ENCODE measurements at regions not wholly inside any gene's neighbourhood (a gene's known extent, or its start where the extent isn't known, plus 50 kb on each side); places are given as distances from the start of the nearest gene placed in this dataset.
A peak's percentile ranks its signal among the peaks of the same experiment; 100 is the strongest.

DNA sequence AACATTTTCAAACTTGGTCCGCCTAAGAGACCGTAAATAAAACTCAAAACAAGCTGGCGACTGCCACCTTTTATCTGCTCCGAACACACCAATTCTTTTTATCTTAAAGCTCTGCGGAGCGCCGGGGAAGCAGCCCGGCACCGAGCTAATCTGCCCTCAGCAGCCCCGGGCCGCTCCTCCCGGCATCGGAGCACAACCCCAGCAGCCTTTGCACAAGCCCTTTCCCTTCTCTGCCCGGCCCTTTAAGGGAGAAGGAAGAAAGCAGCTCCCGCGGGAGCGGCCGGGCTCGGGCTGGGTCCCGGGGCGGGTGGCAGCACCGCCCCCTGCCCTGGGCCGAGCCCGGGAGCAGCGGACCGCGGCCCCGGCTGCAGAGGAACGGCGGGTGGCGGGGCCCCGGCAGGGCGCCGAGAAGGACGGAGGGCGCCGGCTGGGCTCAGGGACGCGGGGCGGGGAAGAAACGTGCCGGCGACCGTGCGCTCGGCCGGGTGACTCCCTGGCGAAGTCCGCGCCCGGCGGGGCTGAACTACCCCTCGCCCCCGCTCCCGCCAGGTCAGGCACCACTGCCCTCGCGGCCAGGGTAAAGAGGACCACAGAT is 133.6 kb upstream of the C11orf58 start (continued):
- TF ChIP-seq ZNF274 (IDR thresholded peaks at IDR 0.05; ENCODE audit: low read depth, low read length) = no peak
- no peak for TF ChIP-seq POLR2AphosphoS5 (IDR thresholded peaks at IDR 0.05; ENCODE audit: low read depth, low read length)
- no peak for TF ChIP-seq CEBPB (IDR thresholded peaks at IDR 0.05; ENCODE audit: low read depth)

DNA sequence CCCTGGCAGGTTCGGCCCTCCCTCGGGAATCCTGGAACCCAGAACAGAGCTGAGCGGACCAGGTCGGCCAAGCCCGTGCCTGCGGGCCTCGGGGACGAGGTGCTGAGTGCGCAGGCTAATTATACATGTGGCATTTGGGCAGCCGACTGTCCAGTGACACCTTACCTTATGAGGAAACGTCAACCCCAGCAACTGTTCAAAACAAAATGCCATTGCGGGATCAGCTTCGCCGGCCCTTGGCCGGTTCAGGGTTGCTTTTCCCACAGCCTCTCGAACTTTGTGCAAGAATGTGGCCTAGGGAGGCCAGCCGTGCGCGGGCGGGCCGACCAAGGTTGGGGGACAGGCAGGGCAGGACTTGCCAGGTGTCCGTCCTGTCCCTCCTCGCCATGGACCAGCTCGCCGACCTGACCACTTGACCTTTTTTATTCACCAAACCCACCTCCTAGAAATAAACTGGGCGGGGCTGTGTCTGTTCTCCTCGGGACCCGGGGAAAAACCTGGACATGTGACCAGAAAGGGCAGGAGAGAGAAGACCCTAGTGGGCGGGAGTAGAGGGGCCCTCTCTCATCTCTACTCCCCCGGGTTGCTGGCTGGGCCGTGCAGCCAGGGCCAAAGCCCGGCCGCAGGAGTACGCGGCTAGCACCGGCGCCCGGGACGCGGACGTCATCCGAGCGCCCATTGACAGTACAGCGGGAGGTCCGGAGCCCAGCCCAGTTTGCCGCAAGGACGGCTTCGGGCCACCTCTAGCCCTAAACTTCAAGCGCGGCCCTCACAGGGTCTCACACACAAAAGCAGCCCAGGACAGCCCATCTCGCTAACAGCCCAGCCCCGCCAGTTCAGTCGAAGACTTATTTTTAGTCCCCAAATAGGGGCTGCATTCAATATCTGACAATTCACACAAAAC is 134.3 kb upstream of the C11orf58 start:
- Histone ChIP-seq H3K4me1 (ENCODE audit: control insufficient read depth in 1 of 2, insufficient read depth in 2 of 2, low read length in 2 of 2) (peaks cover 25 to 37% of the 10 kb centered on the region in 2 experiments), H3K4me2 (ENCODE audit: low read length) (peak overlapping the region; percentile 89), H3K27me3 (ENCODE audit: insufficient read depth, low read length) (peaks cover 62% of the 10 kb centered on the region), H3K79me2 (ENCODE audit: insufficient read depth, low read length) (no peaks in the 10 kb centered on the region), H3K27ac (ENCODE audit: low read depth, low read length) (no peak overlapping the region), H3K4me3 (replicated peaks in 1 of 2; ENCODE audit: low read depth in 1 of 2, low read length in 2 of 2) (peak overlapping the region; percentile 46 to 57), H3K36me3 (ENCODE audit: control insufficient read depth in 1 of 2, insufficient read depth in 2 of 2, low read length in 2 of 2) (no peaks in the 10 kb centered on the region), H3K9me3 (ENCODE audit: control insufficient read depth in 1 of 2, insufficient read depth in 1 of 2, low read depth in 1 of 2, low read length in 2 of 2) (no peaks in the 10 kb centered on the region), H4K20me1 (ENCODE audit: insufficient read depth) (no peaks in the 10 kb centered on the region), H3K9me2 (ENCODE audit: insufficient read depth) (no peaks in the 10 kb centered on the region), H3K9ac (ENCODE audit: low read length) (no peak overlapping the region), H2AFZ (ENCODE audit: low read depth, low read length, poor library complexity, severe bottlenecking) (peak overlapping the region; percentile 83)
- DNase-seq (ENCODE audit: low read depth, low spot score) (no peak), ATAC-seq (peak; percentile 52)
- no TSS peak for BruUV-seq (replicated peaks)
- intact Hi-C loops (cut with micrococcal nuclease) = loop anchor here (10.0 kb wide), 1 partner anchor 1699 kb away; no protein-coding TSS in a partner anchor
- ChIA-PET POLR2A (no interaction called here), CTCF (interaction anchor here (1.1 to 2.5 kb wide), 2 partner anchors 10 kb away, joined by 4 to 7 read pairs; no protein-coding TSS in a partner anchor), RAD21 (ENCODE audit: low non-redundant PET in 1 of 2, low total read pairs in 2 of 2, uncharacterized antibody in 2 of 2, unreplicated experiment in 2 of 2) (no interaction called here)
- TF ChIP-seq EGR1 (IDR thresholded peaks at IDR 0.05; ENCODE audit: low read depth) (no peak), ELF1 (IDR thresholded peaks at IDR 0.05; ENCODE audit: borderline replicate concordance, low read depth) (no peak), POLR2A (IDR thresholded peaks at IDR 0.05; ENCODE audit: borderline replicate concordance, extremely low read depth, insufficient read depth, insufficient read length) (no peak), CEBPB (IDR thresholded peaks at IDR 0.05; ENCODE audit: low read depth) (no peak), RAD21 (IDR thresholded peaks at IDR 0.05; ENCODE audit: low read depth) (no peak), FOSL1 (IDR thresholded peaks at IDR 0.05; ENCODE audit: low read depth) (no peak)
- TF ChIP-seq, protein P1, sequence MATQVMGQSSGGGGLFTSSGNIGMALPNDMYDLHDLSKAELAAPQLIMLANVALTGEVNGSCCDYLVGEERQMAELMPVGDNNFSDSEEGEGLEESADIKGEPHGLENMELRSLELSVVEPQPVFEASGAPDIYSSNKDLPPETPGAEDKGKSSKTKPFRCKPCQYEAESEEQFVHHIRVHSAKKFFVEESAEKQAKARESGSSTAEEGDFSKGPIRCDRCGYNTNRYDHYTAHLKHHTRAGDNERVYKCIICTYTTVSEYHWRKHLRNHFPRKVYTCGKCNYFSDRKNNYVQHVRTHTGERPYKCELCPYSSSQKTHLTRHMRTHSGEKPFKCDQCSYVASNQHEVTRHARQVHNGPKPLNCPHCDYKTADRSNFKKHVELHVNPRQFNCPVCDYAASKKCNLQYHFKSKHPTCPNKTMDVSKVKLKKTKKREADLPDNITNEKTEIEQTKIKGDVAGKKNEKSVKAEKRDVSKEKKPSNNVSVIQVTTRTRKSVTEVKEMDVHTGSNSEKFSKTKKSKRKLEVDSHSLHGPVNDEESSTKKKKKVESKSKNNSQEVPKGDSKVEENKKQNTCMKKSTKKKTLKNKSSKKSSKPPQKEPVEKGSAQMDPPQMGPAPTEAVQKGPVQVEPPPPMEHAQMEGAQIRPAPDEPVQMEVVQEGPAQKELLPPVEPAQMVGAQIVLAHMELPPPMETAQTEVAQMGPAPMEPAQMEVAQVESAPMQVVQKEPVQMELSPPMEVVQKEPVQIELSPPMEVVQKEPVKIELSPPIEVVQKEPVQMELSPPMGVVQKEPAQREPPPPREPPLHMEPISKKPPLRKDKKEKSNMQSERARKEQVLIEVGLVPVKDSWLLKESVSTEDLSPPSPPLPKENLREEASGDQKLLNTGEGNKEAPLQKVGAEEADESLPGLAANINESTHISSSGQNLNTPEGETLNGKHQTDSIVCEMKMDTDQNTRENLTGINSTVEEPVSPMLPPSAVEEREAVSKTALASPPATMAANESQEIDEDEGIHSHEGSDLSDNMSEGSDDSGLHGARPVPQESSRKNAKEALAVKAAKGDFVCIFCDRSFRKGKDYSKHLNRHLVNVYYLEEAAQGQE (IDR thresholded peaks at IDR 0.05; ENCODE audit: low read depth) = no peak

Measured in HCT116 (cell line).